ENCODE measurements at regions not wholly inside any gene's neighbourhood (a gene's known extent, or its start where the extent isn't known, plus 50 kb on each side); places are given as distances from the start of the nearest gene placed in this dataset.

GRCh38 chr12:97758194-97758501, 295.5 kb downstream of the RMST start:
- TF ChIP-seq GABPA (IDR thresholded peaks at IDR 0.05; ENCODE audit: low read depth), result no peak
- no peak for TF ChIP-seq CTCF (IDR thresholded peaks at IDR 0.05; ENCODE audit: insufficient read depth, low read length)
- TF ChIP-seq REST (IDR thresholded peaks at IDR 0.05; ENCODE audit: insufficient replicate concordance, low read depth), result no peak

Data from HL-60 (cell line).